ENCODE measurements at regions not wholly inside any gene's neighbourhood (a gene's known extent, or its start where the extent isn't known, plus 50 kb on each side); places are given as distances from the start of the nearest gene placed in this dataset.

DNA sequence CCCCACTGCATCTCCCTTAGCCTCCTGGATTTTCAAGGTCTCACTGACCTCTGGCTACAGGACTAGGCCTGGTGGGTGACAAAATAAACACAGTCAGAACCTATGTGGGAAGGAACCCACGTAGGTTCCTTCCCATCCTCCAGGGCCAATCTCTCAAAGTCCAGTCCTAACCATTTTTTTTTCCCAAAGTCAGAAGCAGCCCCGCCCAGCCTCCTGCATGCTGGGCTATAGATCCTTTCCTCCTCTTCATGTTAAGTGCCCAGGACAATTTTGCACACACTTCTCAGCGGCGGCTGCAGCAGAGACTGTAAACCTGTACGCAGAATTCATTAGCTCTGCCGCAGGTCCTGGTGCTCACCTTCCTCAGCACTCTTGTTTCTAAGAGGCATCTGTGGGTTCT is 285.8 kb downstream of the NPIPA8 start:
- DNase-seq, result no peak

DNA sequence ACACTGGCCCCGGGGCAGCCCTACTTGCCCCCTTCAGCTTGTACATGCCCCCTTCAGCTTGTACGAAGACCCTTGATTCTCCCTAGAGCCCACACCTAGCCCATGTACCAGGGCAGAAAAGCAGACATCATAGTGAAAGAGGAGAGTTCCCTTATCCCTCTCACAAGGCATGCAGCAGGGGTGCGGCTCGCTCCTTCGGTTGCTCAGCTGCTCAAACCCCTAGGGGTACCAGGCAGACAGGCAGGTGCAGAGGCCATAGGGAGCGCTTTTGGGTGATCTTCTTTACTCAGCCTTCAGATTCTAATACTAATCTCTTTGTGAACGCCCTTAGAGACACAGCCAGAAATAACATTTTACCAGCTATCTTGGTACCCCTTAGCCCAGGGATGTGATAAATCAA is 286.3 kb downstream of the NPIPA8 start:
- DNase-seq, result no peak

DNA sequence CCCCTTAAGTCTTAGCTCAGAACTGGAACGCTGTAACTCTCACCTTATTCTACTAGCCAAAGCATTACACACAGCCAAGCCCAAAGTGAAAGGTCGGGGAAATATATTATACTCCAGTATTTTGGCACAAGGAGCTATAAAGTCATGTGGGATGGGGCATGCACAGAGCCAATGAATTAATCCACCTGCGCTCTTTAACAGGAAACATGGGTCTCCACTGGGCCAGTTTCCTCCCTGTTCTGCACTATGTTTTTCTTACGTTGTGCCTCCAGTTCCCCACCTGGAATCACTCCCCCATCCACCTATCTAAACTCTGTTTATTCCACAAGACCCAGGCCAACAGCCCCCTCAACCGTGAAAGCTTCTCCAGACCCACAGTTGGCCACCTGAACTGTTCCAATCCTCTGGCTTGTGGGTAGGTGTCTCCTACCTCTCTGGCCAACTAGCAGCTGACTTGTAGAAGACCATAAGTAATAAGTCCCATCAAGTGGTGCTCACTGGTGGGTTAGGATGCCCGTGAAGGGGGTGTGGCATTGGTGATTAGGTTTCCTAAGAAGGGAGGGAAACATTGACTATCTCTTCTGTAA is 286.9 kb downstream of the NPIPA8 start:
- DNase-seq, result no peak

GRCh38 chr16:18048853-18049546 is 287.5 kb downstream of the NPIPA8 start:
- DNase-seq, result no peak

- no peak for DNase-seq
Measured at GRCh38 chr16:18047761-18048160, 288.8 kb downstream of the NPIPA8 start.

DNA sequence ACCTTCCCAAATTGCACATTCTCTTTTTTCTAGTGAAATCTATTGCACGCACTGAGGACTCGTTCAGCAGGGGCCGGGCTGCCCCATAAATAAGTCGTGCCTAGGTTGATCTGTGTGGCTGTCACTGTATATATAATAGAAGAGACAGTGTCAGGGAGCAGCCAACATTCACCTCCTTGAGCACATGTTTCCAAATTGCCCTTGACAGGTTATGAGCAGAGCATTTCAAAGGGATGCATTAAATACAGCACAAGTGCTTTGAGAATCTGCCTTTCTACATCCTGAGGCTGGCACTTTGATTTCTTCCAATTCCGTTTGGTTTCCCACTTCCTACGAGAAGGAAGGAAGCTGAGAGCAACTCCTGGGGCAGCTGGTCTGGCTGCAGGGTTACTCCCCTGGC is 291.2 kb downstream of the NPIPA8 start:
- DNase-seq, result no peak

- no peak for DNase-seq
Measured at GRCh38 chr16:18041864-18042834, 294.4 kb downstream of the NPIPA8 start.

DNA sequence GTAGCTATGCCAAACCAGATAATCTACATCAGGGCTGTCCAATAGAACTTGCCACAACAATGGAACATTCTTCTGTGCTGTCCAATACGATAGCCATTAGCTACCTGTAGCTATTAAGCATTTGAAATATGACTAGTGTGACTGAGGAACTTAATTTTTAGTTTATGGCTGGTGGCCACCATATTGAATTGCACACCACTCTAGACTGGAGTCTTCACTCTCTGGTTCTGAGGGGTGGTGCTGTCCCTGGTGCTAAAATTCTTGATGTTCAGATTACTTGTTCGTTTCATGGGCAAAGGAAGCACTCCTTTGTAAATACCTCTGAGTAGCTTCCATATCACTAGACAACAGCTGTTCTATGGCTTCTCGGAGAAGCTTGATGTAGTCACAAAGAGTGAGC is 296.6 kb downstream of the NPIPA8 start:
- no peak for DNase-seq

DNA sequence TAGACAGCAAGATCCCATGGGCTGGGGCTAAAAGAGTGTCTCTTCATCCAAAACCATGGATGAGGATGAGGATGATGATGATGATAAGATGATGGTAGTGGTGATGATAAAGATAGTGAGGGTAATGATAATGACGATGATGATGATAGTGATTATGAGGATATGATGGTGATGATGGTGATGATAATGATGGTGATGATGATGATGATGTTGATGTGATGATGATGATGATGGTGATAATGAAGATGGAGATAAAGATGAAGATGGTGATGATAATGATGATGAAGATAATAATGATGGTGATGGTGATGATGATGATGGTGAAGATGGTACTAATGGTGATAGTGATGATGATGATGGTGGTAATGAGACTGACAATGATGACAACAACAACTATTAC is 299.5 kb downstream of the NPIPA8 start:
- DNase-seq, result no peak

DNA sequence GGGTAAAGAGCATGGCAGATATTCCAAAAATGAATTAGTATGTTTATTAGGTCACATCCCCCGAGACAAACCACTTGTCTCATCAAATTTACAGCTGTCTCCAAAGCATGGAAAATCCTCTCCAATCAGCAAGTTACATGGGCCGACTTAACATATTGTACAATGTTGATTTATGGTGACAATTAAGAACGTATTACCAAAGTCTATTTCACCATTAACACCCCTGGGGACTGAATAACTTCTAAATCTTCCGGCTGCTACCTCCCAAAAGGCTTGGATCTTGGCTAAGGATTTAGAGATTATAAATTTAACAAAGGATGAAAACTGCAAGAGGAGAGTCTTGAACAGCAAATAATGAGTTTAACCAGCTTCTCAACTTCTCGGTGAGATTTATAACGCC is 311.9 kb downstream of the NPIPA8 start:
- no peak for DNase-seq

- DNase-seq, result no peak
Measured at GRCh38 chr16:18018376-18018775, 318.2 kb downstream of the NPIPA8 start.

- DNase-seq, result no peak
Measured at GRCh38 chr16:18013863-18014262, 322.7 kb downstream of the NPIPA8 start.

GRCh38 chr16:18008356-18008755 is 328.2 kb downstream of the NPIPA8 start:
- no peak for DNase-seq

DNA sequence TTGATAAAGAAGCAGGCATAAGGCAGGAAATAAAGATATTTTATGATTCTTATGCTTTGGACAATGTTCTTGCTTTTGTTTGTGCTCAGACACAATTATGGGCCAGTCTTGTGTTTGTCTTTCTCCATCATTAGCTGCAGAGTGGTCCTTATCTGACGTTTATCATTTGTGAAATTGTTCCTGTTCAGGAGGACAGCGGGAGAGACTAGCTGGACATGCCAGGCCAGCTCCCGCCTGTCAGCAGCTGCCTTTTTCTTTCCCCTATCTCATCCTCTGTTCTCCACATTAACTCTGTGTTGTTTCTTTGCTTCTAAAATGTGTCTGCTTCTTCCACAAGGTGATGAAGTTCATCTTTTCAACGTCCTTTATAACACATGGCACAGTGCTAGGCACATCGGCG is 333.5 kb downstream of the NPIPA8 start:
- DNase-seq, result no peak

DNA sequence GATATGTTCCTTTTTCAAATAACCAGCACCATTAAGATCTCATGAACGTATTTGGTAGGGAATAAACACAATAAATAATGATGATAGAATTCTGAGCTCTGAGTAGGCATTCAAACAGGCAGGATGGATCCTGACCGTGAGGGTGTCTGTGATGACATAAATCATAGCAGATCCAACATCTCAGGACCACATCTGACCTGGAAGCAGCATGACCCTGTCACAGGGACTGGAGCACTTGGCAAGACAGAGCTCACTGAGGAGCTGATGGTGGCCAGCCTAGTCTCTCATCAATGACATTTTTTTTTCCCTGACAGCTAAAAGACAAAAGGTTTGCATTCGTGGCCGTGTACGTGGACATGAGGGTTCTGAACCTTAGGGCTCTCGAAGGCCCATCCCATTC is 337.5 kb downstream of the NPIPA8 start:
- DNase-seq, result no peak

DNA sequence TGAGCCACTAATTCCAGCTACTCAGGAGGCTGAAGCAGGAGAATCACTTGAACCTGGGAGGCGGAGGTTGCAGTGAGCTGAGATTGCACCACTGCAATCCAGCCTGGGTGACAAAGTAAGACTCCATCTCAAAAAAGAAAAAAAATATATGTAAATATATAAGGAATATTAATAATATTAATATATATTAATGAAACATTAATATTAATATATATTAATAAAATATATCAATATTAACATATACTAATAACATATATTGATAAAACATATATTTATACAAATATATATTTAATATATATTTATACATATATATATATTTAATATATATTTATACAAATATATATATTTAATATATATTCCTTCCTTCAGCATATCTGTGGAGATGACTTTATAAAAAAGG is 338.0 kb downstream of the NPIPA8 start:
- no peak for DNase-seq

- DNase-seq, result no peak
Measured at GRCh38 chr16:17994027-17994426, 342.5 kb downstream of the NPIPA8 start.

- DNase-seq, result no peak
Measured at GRCh38 chr16:17992416-17992815, 344.1 kb downstream of the NPIPA8 start.

GRCh38 chr16:17989255-17989654 is 347.3 kb downstream of the NPIPA8 start:
- DNase-seq, result no peak

- DNase-seq, result no peak
Measured at GRCh38 chr16:17988839-17989238, 347.7 kb downstream of the NPIPA8 start.

GRCh38 chr16:17986991-17987390 is 349.5 kb downstream of the NPIPA8 start:
- DNase-seq, result no peak

DNA sequence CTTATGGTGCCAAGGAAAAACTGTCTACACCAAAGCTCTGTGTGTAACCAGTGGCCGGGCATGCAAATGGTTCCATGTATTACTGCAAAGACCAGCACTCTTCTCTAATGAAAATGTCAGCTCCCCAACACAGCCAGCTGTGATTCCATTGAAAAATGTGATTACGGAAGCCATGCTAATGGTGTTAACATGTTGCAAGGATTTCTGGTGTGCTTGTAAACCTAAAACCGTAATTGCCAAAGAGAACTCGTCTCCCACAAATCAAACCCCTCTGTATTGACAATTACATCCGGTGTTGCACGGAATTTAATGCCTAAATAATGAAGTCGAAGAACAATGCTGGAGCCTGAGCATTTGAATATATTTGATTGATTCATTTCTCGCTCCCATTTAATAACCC is 351.7 kb downstream of the NPIPA8 start:
- DNase-seq, result no peak

DNA sequence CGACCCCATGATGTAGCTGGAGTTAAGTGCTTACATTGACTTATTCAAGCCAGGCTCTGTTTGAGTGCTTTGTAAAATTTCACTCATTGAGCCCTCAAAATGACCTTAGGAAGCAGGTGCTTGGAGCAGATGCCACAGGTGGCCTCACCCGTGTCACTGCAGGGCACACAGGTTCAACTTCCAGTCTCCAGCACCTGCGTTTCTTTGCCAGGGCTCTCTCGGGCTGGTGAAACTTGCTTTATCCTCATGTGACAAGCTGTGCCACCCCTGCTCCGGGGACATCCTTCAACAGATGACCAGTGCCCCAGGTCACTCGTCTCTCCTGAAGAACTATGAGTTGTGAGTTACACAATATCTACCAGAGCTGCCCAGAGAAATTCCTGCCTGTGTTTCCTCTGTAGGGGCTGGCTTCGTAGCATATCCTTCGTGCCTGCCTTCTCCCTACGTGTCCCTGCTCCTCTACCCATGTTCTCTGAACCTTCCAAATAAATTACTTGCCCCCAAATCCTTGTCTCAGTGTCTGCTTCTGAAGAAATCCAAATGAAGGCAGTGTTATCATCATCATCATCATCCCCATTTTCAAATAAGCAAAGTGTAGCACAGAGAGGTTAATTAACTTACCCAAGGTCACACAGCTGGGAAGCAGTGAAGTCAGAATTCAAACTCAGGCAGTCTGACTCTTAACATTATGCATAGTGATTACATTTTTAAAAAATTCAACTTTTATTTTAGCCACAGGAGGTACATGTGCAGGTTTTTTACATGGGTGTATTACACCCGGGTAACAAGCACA is 352.5 kb downstream of the NPIPA8 start:
- DNase-seq, result no peak
